Esophagus muscularis mucosa (tissue), 4 donors: ENCODE measurements at regions not wholly inside any gene's neighbourhood (a gene's known extent, or its start where the extent isn't known, plus 50 kb on each side); places are given as distances from the start of the nearest gene placed in this dataset.

Experiments
- DNase-seq: peaks from one replicate; pipeline ENCODE4 v3.0.0-alpha.2; 2017; ENCODE audit errors: extremely low spot score
- H3K27ac ChIP-seq, 4 donors: fragments of 200-600 bp; sonication (generic); replicated peaks in 1 of 4; 1 replicate in 3 of 4; 2 replicates in 1 of 4; pipeline ENCODE4 v1.5.1; 2016 to 2019; ENCODE audit warnings: mild to moderate bottlenecking in 1 of 4
- H3K27me3 ChIP-seq, 4 donors: fragments of 200-600 bp; sonication (generic); one replicate each; pipeline versions ENCODE4 v1.5.1 to v1.6.0; 2016 to 2019
- H3K36me3 ChIP-seq, 4 donors: fragments of 200-600 bp; sonication (generic); one replicate each; pipeline ENCODE4 v1.5.1; 2016 to 2019
- H3K4me1 ChIP-seq, 4 donors: fragments of 200-600 bp; sonication (generic); one replicate each; pipeline ENCODE4 v1.5.1; 2016 to 2019
- H3K4me3 ChIP-seq, 4 donors: fragments of 200-600 bp; sonication (generic); 1 replicate in 2 of 4; 2 replicates in 2 of 4; pipeline ENCODE4 v1.5.1; 2016 to 2019; ENCODE audit warnings: mild to moderate bottlenecking in 4 of 4, moderate library complexity in 1 of 4
- H3K9me3 ChIP-seq, 4 donors: fragments of 200-600 bp; sonication (generic); 1 replicate in 3 of 4; 2 replicates in 1 of 4; pipeline ENCODE4 v1.5.1; 2016 to 2019
- CTCF ChIP-seq, 3 experiments: fragments of 200-600 bp in 2 of 3; fragments of 450-650 bp in 1 of 3; sonication (generic) in 2 of 3; IDR thresholded peaks; one replicate each; pipeline ENCODE4 v1.5.1; 2017 to 2019; ENCODE audit warnings: antibody characterized with exemption in 3 of 3, mild to moderate bottlenecking in 2 of 3, moderate library complexity in 1 of 3
- EP300 ChIP-seq: sonication (generic); formaldehyde crosslinking; IDR thresholded peaks from one replicate; pipeline ENCODE4 v1.6.1; 2017; ENCODE audit warnings: antibody characterized with exemption
- POLR2A ChIP-seq: fragments of 450-650 bp; IDR thresholded peaks from one replicate; pipeline ENCODE4 v1.6.1; 2017; ENCODE audit warnings: antibody characterized with exemption, moderate library complexity, mild to moderate bottlenecking, low read depth
- POLR2AphosphoS5 ChIP-seq, 2 donors: sonication (generic); formaldehyde crosslinking; IDR thresholded peaks; one replicate each; pipeline ENCODE4 v1.6.1; 2017; ENCODE audit warnings: antibody characterized with exemption in 2 of 2
- WGBS: methylation state at CpG from one replicate; pipeline ENCODE4 v1.1.5; 2018; 5-methylcytosine and 5-hydroxymethylcytosine counted together
- intact Hi-C: fragments of 100-400 bp; cut with DNase I; formaldehyde crosslinking; loops from one replicate; pipeline ENCODE4 v1.15.1; 2023

- H3K4me1 ChIP-seq: no peaks in the 10 kb centered on the region
- H3K27ac ChIP-seq: no peak overlapping the region
- no peaks in the 10 kb centered on the region for H3K27me3 ChIP-seq
- no peak for TF ChIP-seq CTCF (IDR thresholded peaks at IDR 0.05)
- TF ChIP-seq POLR2AphosphoS5 (IDR thresholded peaks at IDR 0.05): no peak
- TF ChIP-seq EP300: no peak
- TF ChIP-seq POLR2A: no peak
- H3K9me3 ChIP-seq: no peaks in the 10 kb centered on the region
- no peak overlapping the region for H3K4me3 ChIP-seq
- intact Hi-C loops: no loop called here
- H3K36me3 ChIP-seq: no peaks in the 10 kb centered on the region
- WGBS: 58% methylated on average over 3 of the region's 3 CpGs
- no peak for DNase-seq
Measured at GRCh38 chr2:84283506-84283905, 175.6 kb downstream of the SUCLG1 start.

- Histone ChIP-seq H3K27me3 (no peaks in the 10 kb centered on the region), H3K4me1 (no peaks in the 10 kb centered on the region), H3K36me3 (no peaks in the 10 kb centered on the region), H3K4me3 (no peak overlapping the region), H3K27ac (no peak overlapping the region), H3K9me3 (no peaks in the 10 kb centered on the region)
- no peak for TF ChIP-seq POLR2A
- no peak for TF ChIP-seq EP300
- no peak for TF ChIP-seq CTCF (IDR thresholded peaks at IDR 0.05)
- WGBS: 89% methylated on average over 3 of the region's 3 CpGs
- no peak for DNase-seq
- intact Hi-C loops: no loop called here
Measured at GRCh38 chr2:84281510-84281909, 177.6 kb downstream of the SUCLG1 start.

GRCh38 chr2:84280873-84281272, 178.2 kb downstream of the SUCLG1 start:
- peak; percentile 26 for DNase-seq
- Histone ChIP-seq H3K36me3 (no peaks in the 10 kb centered on the region), H3K4me3 (no peak overlapping the region), H3K4me1 (no peaks in the 10 kb centered on the region), H3K27ac (no peak overlapping the region), H3K9me3 (no peaks in the 10 kb centered on the region), H3K27me3 (no peaks in the 10 kb centered on the region)
- TF ChIP-seq POLR2AphosphoS5 (IDR thresholded peaks at IDR 0.05): no peak
- no peak for TF ChIP-seq EP300
- TF ChIP-seq CTCF (IDR thresholded peaks at IDR 0.05): no peak
- no peak for TF ChIP-seq POLR2A
- intact Hi-C loops: no loop called here
- WGBS: 79% methylated on average over 1 of the region's 1 CpG

GRCh38 chr2:84278386-84278785, 180.7 kb downstream of the SUCLG1 start:
- no peak for DNase-seq
- no peaks in the 10 kb centered on the region for H3K36me3 ChIP-seq
- TF ChIP-seq EP300: no peak
- TF ChIP-seq POLR2AphosphoS5 (IDR thresholded peaks at IDR 0.05): no peak
- no peak for TF ChIP-seq CTCF (IDR thresholded peaks at IDR 0.05)
- no peak for TF ChIP-seq POLR2A
- H3K27me3 ChIP-seq: no peaks in the 10 kb centered on the region
- 97% methylated on average over 2 of the region's 2 CpGs for WGBS
- H3K27ac ChIP-seq: no peak overlapping the region
- no peak overlapping the region for H3K4me3 ChIP-seq
- intact Hi-C loops: no loop called here
- no peaks in the 10 kb centered on the region for H3K9me3 ChIP-seq
- H3K4me1 ChIP-seq: no peaks in the 10 kb centered on the region

GRCh38 chr2:84276590-84277255, 182.4 kb downstream of the SUCLG1 start:
- intact Hi-C loops: no loop called here
- Histone ChIP-seq H3K27me3 (no peaks in the 10 kb centered on the region), H3K27ac (no peak overlapping the region), H3K36me3 (no peaks in the 10 kb centered on the region), H3K4me3 (no peak overlapping the region), H3K9me3 (no peaks in the 10 kb centered on the region), H3K4me1 (no peaks in the 10 kb centered on the region)
- DNase-seq: no peak
- TF ChIP-seq POLR2AphosphoS5 (IDR thresholded peaks at IDR 0.05) (no peak), POLR2A (no peak), CTCF (IDR thresholded peaks at IDR 0.05) (no peak), EP300 (no peak)
